ENCODE measurements at regions not wholly inside any gene's neighbourhood (a gene's known extent, or its start where the extent isn't known, plus 50 kb on each side); places are given as distances from the start of the nearest gene placed in this dataset.

GRCh38 chr9:11182001-11182400 lies 569.2 kb upstream of the PTPRD start:
- H3K4me2 ChIP-seq (replicated peaks; ENCODE audit: low read depth, low read length, poor library complexity, severe bottlenecking): no peak overlapping the region
- no peaks in the 10 kb centered on the region for H3K9me3 ChIP-seq (ENCODE audit: control extremely low read depth in 1 of 3, control insufficient read depth in 2 of 3, insufficient read depth in 1 of 3, low read length in 2 of 3)
- no CpG with 5 or more reads among the region's 2 CpGs for WGBS (ENCODE audit: insufficient coverage)
- H3K4me1 ChIP-seq (ENCODE audit: control insufficient read depth in 2 of 2, insufficient read depth in 2 of 2, low read length in 2 of 2): no peaks in the 10 kb centered on the region
- ATAC-seq (ENCODE audit: low read depth): no peak
- H3K9me3 Mint-ChIP-seq (ENCODE audit: insufficient read depth): peaks cover 2% of the 10 kb centered on the region
- ChIA-PET CTCF (no interaction called here), POLR2A (no interaction called here)
- intact Hi-C loops (cut with micrococcal nuclease): no loop called here
- no peak overlapping the region for H3K4me3 Mint-ChIP-seq
- H3K27me3 Mint-ChIP-seq: no peaks in the 10 kb centered on the region
- no peaks in the 10 kb centered on the region for H3K27me3 ChIP-seq (replicated peaks in 1 of 4; ENCODE audit: control extremely low read depth in 1 of 4, control insufficient read depth in 3 of 4, insufficient read depth in 4 of 4, low read length in 3 of 4)
- H2AFZ ChIP-seq (ENCODE audit: insufficient read depth, low read depth, low read length, poor library complexity, severe bottlenecking): no peak overlapping the region
- no peak overlapping the region for H3K4me3 ChIP-seq (ENCODE audit: control extremely low read depth in 1 of 5, extremely low read depth in 1 of 5, insufficient read depth in 1 of 5, low read depth in 2 of 5, low read length in 4 of 5)
- TF ChIP-seq EZH2 (IDR thresholded peaks at IDR 0.05; ENCODE audit: borderline replicate concordance, insufficient read depth, low read depth, low read length, poor library complexity, severe bottlenecking) (no peak), CTCF (IDR thresholded peaks at IDR 0.05) (no peak)
- no peaks in the 10 kb centered on the region for H4K20me1 ChIP-seq (ENCODE audit: control insufficient read depth, insufficient read depth, low read length, poor library complexity, severe bottlenecking)
- H3K9ac ChIP-seq (ENCODE audit: low read length): no peak overlapping the region
- H3K36me3 ChIP-seq (replicated peaks in 1 of 2; ENCODE audit: control extremely low read depth in 1 of 2, control insufficient read depth in 1 of 2, extremely low read depth in 1 of 2, insufficient read depth in 2 of 2, low read length in 1 of 2): no peaks in the 10 kb centered on the region
- H3K79me2 ChIP-seq (ENCODE audit: control insufficient read depth, insufficient read depth, low read length): no peaks in the 10 kb centered on the region
- H3K4me1 Mint-ChIP-seq: no peaks in the 10 kb centered on the region
- no peak overlapping the region for H3K27ac Mint-ChIP-seq
- no peak overlapping the region for H3K27ac ChIP-seq (ENCODE audit: low read length in 2 of 2)
- no peak for DNase-seq

DNA sequence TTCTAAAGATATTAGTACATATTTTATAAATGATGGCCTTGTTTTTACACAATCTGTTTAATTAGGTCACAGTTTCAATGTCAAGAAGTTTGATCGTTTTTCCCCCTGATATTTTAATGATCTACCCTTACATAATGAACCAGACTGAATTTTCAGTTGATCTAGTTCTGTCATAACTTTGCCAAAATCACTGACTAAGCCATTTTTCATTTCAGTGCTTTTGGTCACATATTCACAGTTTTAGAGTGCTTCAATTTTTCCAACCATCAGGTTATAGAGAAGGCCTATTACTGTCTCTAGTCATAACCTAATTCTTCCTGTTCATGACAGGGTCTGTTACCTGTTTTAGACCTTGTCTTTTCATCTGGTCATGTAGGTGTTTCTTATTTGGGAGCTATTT lies 577.9 kb upstream of the PTPRD start:
- H3K4me1 ChIP-seq (ENCODE audit: control insufficient read depth in 2 of 2, insufficient read depth in 2 of 2, low read length in 2 of 2): no peaks in the 10 kb centered on the region
- Mint-ChIP-seq H3K27me3 (no peaks in the 10 kb centered on the region), H3K4me3 (no peak overlapping the region), H3K27ac (no peak overlapping the region), H3K4me1 (no peaks in the 10 kb centered on the region), H3K9me3 (ENCODE audit: insufficient read depth) (peaks cover 7% of the 10 kb centered on the region)
- no peak for DNase-seq
- no peak overlapping the region for H3K27ac ChIP-seq (ENCODE audit: low read length in 2 of 2)
- H3K9ac ChIP-seq (ENCODE audit: low read length): no peak overlapping the region
- peaks cover 0 to 5% (median 0%) of the 10 kb centered on the region in 3 donors for H3K9me3 ChIP-seq (ENCODE audit: control extremely low read depth in 1 of 3, control insufficient read depth in 2 of 3, insufficient read depth in 1 of 3, low read length in 2 of 3)
- no peak for ATAC-seq (ENCODE audit: low read depth)
- WGBS (ENCODE audit: insufficient coverage): no CpG with 5 or more reads among the region's 1 CpG
- no peaks in the 10 kb centered on the region for H3K36me3 ChIP-seq (replicated peaks in 1 of 2; ENCODE audit: control extremely low read depth in 1 of 2, control insufficient read depth in 1 of 2, extremely low read depth in 1 of 2, insufficient read depth in 2 of 2, low read length in 1 of 2)
- H3K27me3 ChIP-seq (replicated peaks in 1 of 4; ENCODE audit: control extremely low read depth in 1 of 4, control insufficient read depth in 3 of 4, insufficient read depth in 4 of 4, low read length in 3 of 4): no peaks in the 10 kb centered on the region
- no peaks in the 10 kb centered on the region for H4K20me1 ChIP-seq (ENCODE audit: control insufficient read depth, insufficient read depth, low read length, poor library complexity, severe bottlenecking)
- CTCF ChIA-PET: no interaction called here
- no peak for TF ChIP-seq EZH2 (IDR thresholded peaks at IDR 0.05; ENCODE audit: borderline replicate concordance, insufficient read depth, low read depth, low read length, poor library complexity, severe bottlenecking)
- TF ChIP-seq CTCF (IDR thresholded peaks at IDR 0.05): no peak
- H3K4me2 ChIP-seq (replicated peaks; ENCODE audit: low read depth, low read length, poor library complexity, severe bottlenecking): no peak overlapping the region
- H3K79me2 ChIP-seq (ENCODE audit: control insufficient read depth, insufficient read depth, low read length): no peaks in the 10 kb centered on the region
- H3K4me3 ChIP-seq (ENCODE audit: control extremely low read depth in 1 of 5, extremely low read depth in 1 of 5, insufficient read depth in 1 of 5, low read depth in 2 of 5, low read length in 4 of 5): no peak overlapping the region
- POLR2A ChIA-PET: no interaction called here
- H2AFZ ChIP-seq (ENCODE audit: insufficient read depth, low read depth, low read length, poor library complexity, severe bottlenecking): no peak overlapping the region
- intact Hi-C loops (cut with micrococcal nuclease): no loop called here

Measured in B cell (primary cell).